Fibroblast of skin of right quadriceps (primary cell): ENCODE measurements at regions not wholly inside any gene's neighbourhood (a gene's known extent, or its start where the extent isn't known, plus 50 kb on each side); places are given as distances from the start of the nearest gene placed in this dataset.
"Not testable (repeated sequence)": the region's sequence is repeated elsewhere in the genome, so short reads cannot be mapped to it uniquely, and the experiment has no call there.

Experiments
- DNase-seq: peaks from one replicate; pipeline ENCODE4 v3.0.0-alpha.2; 2013

DNA sequence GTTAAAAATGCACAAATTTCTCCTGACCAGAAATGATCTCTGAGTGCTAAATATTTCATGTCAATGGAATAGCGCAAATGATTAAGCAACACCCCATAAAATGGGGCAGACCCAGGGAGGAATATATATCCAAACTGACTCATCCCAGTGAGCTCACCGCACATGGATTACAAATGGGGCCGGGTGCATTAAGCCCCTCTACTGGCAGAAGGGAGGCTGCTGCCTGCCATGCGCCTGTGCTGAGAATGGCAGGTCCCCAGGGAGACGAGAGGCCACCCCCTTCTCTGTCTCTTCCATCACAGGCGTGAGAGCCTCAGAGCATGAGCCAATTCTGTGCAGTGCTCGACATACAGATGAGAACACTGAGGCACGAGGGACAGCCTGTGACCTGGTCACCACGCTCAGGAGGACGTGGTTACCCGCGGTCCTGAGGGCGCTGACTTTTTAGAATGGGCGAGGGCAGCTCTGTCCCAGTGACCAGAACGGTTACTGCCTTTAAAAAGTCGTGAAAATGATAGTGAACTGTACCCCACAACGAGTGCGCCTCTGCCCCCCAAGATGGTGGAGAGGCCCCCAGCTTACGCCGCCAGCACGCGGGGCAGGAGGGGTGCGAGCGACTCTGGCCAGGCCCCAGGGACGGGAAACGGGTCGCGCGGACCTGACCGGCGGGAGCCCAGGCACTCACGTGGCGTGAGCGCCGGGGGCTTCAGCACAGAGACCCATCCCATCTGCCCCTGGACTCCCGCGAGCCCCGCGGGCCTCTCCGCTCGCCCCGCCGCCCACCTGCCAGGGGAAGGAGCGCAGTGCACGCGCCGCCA, 130.2 kb upstream of the ALDH3B2 start:
- peak; percentile 95 for DNase-seq

DNA sequence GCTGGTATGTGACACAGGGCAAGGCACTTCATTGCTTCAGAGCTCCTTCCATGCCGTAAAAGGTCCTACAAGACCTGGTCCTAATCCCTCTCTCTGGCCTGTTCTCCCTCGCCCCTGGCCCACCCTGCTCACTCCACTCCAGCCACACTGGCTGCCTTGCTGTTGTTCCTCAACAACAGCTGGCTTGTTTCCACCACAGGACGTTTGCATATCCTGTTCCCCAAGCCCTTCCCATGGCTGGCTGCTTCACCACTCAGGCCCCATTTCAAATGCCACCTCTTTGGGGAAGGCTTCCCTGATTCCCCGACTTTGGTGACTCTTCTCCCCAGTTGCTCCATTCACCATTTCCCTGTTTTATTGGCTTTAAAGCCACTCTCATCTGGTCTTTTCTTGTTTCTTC, 129.1 kb upstream of the ALDH3B2 start:
- not testable (repeated sequence) for DNase-seq

DNA sequence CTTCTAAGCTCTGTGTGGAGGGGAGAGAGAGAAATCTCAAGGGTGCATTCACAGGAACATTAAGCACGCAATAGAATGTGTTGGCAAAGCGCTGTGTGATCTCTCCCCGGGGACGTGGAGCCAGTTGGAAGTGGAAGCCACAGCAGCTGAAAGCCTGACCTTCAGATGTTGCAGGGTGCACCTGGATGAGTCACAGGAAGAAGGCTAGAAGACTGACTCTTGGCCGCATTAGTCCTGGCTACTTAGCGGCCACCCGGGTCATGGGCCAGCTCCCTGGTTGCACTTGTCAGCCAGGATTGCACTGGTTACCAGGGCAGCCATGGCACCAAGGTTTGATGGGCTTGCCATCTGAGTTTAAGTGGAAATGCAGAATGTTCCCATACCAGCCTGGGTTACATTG, 128.6 kb upstream of the ALDH3B2 start:
- DNase-seq, result not testable (repeated sequence)

DNA sequence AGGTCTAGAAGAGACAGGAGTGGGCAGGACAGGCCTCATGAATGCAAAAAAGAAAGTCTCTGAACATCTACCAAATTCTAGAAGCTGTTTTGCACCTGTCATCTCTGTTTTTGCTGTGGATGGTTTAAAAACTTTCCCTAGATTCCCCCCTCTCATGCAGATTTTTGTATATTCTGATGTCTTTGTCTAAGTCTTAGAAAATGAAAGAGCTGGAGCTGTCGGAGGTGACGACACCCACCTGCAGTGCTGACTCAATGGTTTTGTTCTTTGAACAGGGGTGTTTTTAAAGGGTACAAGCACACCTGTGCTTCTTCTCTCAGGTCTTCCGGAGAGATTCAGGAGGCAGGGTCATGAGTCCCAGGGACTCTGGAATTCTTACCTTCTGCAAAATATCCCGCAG, 128.2 kb upstream of the ALDH3B2 start:
- DNase-seq, result not testable (repeated sequence)

DNA sequence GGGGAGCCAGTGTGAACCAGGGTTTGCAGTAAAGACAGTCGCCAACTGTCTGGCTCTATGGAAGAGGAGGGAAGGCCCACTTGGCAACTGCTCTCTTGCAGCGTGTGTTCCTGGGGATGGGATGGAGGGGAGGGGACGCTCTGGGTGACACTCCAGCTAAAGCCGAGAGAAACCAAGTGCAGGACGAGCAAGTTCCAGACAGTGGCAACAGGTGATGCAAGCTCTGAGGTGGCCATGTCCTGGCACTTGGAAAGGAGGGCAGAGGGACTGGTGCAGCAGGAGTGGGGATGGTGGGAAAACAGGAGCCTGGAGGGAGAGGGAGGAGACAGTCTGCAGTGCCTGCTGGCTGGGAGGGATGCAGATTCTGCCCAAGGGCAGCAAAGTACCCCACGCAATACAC, 127.0 kb upstream of the ALDH3B2 start:
- DNase-seq, result not testable (repeated sequence)

DNA sequence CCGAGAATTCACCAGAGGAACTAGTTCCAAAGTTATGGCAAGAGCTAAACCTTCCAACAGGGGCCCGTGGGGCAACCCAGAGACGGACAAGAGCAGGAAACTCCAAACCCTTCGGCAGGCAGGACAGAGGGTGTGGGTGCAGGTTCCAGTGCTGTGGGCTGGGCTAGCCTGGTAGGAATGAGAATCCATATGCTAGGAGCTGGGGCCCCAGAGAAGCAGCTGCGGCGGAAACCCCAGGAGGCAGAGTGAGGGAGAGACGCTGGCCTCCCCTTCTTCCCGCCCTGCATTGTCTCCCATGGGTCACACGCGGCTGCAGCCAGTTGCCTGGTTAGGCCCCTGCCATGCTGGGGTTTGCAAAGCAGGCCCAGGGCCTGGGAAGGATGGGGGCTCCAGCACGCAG, 126.2 kb upstream of the ALDH3B2 start:
- DNase-seq, result not testable (repeated sequence)

DNA sequence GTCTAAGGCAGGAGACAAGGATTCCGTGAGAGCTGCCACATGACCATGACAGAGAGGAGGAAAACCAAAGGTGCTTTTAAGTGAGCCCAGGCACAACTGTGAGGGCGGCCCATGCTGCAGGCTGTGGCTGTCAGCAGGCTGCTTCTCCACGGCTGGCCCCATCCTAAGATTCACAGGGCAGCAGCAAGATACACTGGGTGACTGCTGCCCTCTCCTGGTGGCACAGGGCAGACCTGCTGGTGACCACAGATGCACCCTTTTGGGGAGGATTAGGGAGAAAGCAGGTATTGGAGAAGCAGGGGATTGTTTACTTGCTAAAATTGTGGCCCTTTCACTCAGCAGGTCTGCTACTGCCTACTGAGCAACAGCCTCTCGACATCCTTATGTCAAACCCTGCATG, 125.4 kb upstream of the ALDH3B2 start:
- not testable (repeated sequence) for DNase-seq

DNA sequence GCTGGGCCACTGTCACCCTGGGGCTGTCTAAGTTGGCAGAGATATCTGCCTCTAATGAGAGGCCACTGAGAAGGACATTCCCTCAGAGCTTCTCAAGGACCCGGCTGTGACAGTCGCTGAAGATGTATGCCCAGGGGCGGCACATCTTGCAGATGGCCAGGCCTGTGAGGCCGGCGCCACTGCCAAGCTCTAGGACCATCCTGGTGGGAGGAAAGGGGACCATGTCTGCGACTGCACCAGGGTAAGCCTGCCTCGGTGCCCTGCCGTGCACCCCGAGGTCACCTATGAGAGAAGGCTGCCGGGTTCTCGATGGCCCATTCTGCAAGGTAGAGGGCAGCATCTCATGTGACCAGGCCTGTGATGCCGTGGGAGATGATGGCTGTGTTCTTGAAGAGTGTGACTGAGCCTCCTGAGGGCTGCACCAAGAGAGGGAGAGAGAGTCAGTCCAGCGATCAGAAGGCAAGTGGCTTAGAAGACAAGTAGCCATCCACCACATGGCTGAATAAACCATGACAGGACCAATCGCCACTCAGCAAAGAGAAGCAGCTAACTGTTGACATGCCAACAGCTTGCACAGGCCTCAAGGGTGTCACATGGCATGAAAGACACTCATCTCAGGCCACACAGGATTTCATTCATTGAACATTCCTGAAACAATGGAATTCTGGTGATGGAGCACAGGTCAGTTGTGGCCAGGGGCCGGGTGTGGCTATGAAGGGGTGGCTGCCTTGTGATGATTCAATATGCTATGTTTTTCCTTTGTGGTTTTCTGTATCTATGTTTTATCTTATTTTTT, 123.5 kb upstream of the ALDH3B2 start:
- DNase-seq, result peak; percentile 31

DNA sequence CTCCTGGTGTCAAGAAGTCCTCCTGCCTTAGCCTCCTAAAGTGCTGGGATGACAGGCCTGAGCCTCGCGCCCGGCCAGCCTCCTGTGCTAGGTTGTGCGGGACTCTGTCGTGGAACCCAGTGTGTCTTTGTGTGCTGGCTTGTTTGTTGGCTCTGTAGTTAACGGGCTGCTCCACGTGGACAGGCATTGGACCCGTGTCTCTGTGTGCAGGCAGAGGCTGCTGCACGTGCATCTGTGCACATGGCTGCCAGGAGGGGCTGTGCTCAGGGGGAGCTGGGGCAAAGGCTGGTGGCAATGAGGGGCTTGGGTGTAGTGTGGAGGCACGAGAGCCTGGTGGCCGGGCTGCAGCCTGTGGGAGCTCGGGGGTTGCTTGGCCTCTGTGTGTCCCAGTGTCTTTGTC, 121.3 kb upstream of the ALDH3B2 start:
- DNase-seq, result no peak

DNA sequence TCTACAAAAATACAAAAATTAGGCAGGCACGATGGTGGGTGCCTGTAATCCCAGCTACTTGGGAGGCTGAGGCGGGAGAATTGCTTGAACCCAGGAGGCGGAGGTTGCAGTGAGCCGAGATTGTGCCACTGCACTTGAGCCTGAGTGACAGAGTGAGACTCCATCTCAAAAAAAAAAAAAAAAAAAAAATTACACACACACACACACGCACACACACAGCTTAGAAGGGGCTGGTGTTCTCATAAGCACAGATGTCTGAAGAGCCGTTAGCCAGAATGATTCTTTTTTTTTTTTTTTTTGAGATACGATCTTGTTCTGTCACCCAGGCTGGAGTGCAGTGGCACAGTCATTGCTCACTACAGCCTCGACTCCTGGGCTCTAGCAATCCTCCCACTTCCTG, 119.3 kb upstream of the ALDH3B2 start:
- not testable (repeated sequence) for DNase-seq

DNA sequence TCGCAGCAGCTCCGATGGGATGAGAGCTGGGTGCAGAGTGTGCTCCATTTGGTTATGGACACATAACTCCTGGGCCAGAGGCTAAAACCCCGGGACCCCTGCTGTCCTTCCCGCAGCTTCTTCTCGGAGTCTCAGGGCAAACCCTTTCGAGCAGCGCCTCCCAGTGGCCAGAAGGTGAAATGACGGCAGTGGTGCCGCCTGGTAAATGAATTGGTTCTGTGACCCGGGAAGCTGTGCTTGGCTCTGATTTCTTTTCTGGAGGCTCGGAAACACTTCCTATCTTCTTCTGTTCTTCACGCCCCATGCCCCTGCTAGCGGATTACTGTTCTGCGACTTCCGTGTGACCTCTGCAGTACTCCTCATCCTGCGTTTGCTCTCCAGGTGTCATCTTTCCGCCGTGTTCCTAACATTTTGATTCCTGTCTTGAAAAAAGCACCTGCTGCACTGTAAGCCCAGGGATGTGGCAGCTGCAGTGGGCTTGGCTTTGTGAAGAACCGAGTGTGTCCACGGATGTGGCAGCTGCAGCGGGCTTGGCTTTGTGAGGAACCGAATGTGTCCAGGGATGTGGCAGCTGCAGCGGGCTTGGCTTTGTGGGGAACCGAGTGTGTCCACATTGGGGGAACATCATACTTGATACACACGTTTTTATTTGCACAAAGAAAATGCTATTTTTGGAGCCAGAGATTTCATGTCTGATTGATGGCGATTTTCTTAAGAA, 118.0 kb upstream of the ALDH3B2 start:
- peak; percentile 13 for DNase-seq

DNA sequence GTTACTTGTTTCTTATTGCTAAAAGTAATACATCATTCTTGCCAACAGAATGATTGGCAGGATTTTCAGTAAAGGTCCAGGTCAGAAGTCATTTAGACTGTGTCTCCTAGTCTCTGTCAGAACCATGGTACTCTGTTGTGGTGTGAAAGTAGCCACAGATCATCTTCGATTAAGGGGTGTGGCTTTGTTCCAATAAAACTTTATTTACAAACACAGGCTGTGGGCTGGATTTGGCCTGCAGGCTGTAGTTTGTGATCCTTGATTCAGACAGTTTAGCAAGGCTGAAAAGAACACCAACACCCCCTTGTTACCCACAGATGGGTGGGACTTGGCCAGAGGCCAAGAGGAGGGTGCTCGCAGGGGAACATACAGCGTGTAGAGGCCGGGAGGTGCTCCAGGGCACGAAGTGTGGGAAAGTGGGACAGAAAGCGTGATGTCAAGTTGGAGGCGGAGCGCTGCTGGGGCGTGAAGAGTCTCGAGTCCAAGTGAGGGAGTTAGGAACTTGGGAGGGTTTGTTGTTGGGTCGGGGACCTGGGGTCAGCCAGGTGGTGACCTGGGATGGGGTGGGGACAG, 117.3 kb upstream of the ALDH3B2 start:
- peak; percentile 17 for DNase-seq

DNA sequence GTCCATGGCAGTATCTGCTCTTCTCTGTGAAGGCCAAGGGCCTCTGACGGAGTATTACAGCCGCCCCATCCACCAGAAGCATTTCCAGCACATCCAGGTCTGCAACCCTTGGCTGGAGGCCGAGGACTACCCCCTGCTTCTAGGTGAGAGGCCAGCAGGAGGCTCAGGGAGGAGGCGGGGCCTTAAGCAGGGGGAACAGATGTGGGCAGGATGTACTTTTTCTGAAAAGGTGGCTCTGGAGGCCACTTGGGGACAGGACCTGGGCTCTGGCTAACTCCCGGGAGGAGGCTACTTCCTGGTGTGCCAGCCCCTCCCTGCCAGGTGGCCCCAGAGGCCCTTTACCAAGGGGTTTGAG, 113.9 kb upstream of the ALDH3B2 start:
- DNase-seq, result not testable (repeated sequence)

DNA sequence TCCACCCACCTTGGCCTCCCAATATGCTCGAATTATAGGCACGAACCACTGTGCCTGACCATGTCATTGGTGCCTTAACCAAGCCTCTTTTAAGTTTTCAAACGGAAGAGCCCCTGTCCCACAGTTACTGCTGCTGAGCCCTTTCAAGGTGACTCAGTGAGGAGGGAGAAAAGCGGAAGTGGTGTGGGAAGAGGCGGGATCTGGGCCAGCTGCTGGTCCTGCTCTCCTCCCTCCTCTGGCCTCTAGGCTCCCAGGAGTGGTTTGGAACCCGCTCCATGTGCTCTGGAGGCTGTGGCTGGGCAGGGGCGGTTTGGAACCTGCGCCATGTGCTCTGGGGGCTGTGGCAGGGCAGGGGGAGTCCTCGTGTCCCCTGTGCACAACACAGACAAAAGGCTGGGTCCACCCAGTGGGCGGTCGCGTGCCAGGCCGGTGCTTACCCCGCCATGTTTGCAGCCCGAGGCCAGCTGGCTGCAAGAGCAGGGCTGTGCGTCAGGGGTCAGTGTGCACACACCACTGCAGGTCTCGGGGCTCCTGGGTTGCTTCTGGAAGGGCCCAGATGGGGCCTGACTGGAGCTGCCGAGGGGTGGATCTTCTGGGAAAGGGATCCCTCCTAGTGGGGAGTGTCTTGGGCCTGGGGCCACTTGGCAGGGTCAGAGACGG, 113.4 kb upstream of the ALDH3B2 start:
- not testable (repeated sequence) for DNase-seq

DNA sequence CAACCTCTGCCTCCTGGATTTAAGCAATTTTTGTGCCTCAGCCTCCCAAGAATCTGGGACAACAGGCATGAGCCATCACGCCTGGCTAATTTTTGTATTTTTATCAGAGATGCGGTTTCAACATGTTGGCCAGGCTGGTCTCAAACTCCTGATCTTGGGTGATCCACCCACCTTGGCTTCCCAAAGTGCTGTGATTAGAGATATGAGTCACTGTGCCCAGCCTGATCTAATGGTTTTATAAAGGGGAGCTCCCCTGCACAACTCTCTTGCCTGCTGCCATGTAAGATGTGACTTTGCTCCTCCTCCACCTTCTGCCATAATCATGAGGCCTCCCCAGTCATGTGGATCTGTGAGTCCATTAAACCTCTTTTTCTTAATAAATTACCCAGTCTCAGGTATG, 107.5 kb upstream of the ALDH3B2 start:
- DNase-seq, result not testable (repeated sequence)

DNA sequence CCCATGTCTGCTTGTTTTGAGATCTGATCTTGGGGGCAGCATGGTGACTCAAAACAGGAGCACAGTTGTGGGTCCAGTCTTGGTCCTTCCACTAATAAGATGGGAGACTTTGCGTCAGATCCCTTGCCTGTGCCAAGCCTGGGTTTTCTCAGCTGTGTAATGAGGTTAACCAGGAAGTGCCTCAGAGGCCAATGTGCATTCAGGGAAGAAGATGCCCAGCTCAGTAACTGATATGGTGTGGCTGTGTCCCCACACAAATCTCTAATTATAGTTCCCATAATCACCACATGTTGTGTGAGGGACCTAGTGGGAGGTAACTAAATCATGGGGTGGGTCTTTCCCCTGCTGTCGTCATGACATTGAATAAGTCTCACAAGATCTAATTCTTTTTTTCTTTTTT, 107.1 kb upstream of the ALDH3B2 start:
- DNase-seq, result not testable (repeated sequence)

DNA sequence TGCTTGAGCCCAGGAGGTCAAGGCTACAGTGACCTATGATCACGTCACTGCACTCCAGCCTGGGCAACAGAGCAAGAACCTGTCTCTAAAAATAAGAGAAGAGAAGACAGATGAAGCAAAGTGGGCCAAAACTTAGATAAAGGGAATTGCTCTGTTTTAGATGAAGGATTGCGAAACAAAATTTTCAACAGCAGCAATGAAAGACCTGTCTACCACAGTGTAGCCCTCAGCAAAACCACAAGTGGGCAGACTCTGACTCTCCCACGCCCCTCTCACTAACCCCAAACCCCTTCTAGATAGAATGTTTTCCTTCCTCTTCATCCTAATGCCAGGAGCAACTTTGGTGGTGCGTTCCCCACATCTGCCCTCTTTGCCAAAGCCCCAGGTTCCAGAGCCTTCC, 105.6 kb upstream of the ALDH3B2 start:
- DNase-seq, result no peak

DNA sequence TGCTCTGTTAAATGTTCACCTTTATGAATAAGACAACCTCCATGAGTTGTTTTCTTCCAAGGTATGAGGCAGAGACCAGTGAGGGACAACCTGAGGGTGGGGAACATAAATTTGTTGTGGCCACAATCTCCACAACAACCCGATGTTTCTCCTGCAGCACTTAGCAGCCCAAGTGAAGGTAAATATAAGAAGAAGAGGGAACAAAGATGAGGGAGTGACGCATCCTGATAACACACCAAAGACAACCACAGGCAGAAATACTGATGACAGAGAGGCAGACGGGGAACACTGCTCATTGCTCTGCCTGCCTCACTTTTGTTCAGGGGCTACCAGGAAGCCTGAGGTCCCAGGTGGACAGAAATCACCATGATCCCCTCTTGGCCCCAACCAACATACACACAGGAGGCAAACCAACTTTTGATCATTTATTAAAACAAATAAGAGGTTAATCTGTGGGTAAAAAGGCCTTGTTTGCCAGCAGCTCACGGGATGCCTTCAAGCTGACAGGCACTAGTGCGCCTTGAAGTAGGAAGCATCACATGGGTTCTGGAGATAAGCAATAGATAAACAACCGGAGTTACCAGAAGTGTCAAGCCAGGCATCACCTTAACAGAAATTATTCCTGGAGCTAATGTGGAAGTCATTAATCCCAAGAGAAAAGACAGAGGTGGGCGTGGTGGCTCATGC, 104.9 kb upstream of the ALDH3B2 start:
- not testable (repeated sequence) for DNase-seq

DNA sequence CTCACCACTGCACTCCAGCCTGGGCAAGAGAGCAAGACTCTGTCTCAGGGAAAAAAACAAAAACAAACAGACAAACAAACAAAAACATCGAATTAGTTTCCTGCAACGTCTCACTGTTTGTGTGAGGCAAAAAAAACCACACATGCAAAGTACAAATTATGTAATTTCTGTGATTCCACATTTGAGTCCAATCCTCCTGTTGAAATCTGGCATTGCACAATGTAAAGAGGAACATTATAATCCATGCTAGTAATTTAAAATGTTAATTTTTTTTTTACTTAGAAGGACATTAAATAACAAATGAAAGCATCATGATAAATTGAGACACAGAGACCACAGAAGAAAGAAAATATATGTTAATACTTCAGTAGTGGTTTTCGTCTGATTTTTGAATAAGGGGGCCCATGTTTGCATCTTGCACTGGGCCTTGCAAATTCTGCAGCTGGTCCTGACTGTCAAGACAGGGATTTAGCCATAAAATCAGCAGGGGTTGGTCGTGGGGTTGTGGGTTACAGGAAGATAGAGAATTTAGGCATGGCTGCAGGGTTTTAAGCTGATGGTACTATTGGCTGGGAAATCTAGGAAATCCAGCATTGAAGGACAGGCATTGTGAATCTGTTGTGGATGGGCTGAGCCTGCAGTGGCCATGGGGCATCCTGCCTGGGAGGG, 102.6 kb upstream of the ALDH3B2 start:
- DNase-seq, result no peak

DNA sequence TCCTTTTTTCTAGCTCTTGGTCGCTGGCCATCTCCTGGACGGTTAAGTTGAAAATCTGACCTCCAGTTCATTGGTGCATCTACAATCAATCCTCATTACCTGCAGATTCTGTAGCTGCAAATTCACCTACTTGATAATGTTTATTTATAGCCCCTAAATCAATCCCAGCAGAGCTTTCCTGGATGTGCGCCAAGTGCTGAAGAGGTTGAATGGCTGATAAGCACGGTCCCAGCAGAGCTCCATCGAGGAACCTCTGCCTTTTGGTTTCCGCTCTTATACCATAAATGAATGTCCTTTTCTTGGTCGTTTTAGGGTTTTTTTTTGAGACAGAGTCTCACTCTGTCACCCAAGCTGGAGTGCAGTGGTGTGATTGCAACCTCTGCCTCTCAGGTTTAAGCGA, 99.8 kb upstream of the ALDH3B2 start:
- DNase-seq, result not testable (repeated sequence)

DNA sequence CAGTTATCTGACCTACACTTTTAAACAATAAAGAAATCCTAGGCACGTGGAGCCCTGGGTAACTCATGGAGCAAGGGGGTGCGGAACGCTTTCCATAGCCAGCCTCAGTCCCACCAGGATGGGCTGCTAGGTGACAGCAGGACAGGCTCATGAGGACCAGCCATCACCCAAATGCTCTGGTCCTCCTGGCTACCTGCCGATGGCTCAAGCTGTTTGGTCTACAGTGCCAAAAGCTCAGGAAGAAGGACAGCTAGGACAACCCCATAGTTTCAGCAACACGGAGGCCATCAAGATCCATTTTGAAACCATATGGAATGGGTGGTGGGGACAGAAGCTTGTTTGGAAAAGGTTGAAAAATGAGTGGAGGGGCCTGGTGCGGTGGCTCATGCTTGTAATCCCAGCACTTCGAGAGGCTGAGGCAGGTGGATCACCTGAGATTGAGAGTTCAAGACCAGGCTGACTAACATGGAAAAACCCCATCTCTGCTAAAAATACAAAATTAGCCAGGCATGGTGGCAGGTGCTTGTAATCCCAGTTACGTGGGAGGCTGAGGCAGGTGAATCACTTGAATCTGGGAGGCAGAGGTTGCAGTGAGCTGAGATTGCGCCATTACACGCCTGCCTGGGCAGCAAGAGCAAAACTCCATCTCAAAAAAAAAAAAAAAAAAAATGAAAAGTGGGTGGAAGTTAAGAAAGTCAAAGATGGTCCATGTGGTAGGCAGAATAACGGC, 93.7 kb upstream of the ALDH3B2 start:
- DNase-seq, result not testable (repeated sequence)
